ENCODE measurements at regions not wholly inside any gene's neighbourhood (a gene's known extent, or its start where the extent isn't known, plus 50 kb on each side); places are given as distances from the start of the nearest gene placed in this dataset.

- H3K4me1 ChIP-seq (ENCODE audit: control insufficient read depth in 1 of 2, insufficient read depth in 2 of 2, low read length in 2 of 2), result no peaks in the 10 kb centered on the region
- ChIA-PET CTCF (interaction anchor here (0.9 kb wide), 1 partner anchor 244 kb away, joined by 3 read pairs; no protein-coding TSS in a partner anchor), POLR2A (no interaction called here), RAD21 (ENCODE audit: low non-redundant PET in 1 of 2, low total read pairs in 2 of 2, uncharacterized antibody in 2 of 2, unreplicated experiment in 2 of 2) (no interaction called here)
- H3K4me3 ChIP-seq (replicated peaks in 1 of 2; ENCODE audit: low read depth in 1 of 2, low read length in 2 of 2), result no peak overlapping the region
- DNase-seq (ENCODE audit: low read depth, low spot score) (no peak), ATAC-seq (no peak)
- peaks cover 10% of the 10 kb centered on the region; the same call in 1 of the 2 replicates for H3K27me3 ChIP-seq (ENCODE audit: insufficient read depth, low read length)
- no peaks in the 10 kb centered on the region for H3K79me2 ChIP-seq (ENCODE audit: insufficient read depth, low read length)
- H4K20me1 ChIP-seq (ENCODE audit: insufficient read depth), result no peaks in the 10 kb centered on the region
- no peak overlapping the region for H2AFZ ChIP-seq (ENCODE audit: low read depth, low read length, poor library complexity, severe bottlenecking)
- no peaks in the 10 kb centered on the region for H3K9me3 ChIP-seq (ENCODE audit: control insufficient read depth in 1 of 2, insufficient read depth in 1 of 2, low read depth in 1 of 2, low read length in 2 of 2)
- intact Hi-C loops (cut with micrococcal nuclease), result no loop called here
- H3K9ac ChIP-seq (ENCODE audit: low read length), result no peak overlapping the region
- no peaks in the 10 kb centered on the region for H3K9me2 ChIP-seq (ENCODE audit: insufficient read depth)
- TF ChIP-seq SP1 (IDR thresholded peaks at IDR 0.05; ENCODE audit: low read depth) (no peak), TCF7L2 (IDR thresholded peaks at IDR 0.05; ENCODE audit: borderline replicate concordance, extremely low read depth, insufficient read depth, insufficient read length) (no peak), EZH2 (IDR thresholded peaks at IDR 0.05) (no peak), JUND (IDR thresholded peaks at IDR 0.05) (no peak), EGR1 (IDR thresholded peaks at IDR 0.05; ENCODE audit: low read depth) (no peak), SRF (IDR thresholded peaks at IDR 0.05; ENCODE audit: low read depth) (no peak), REST (IDR thresholded peaks at IDR 0.05; ENCODE audit: low read depth) (no peak), ATF3 (IDR thresholded peaks at IDR 0.05) (no peak), MAX (IDR thresholded peaks at IDR 0.05) (no peak), ZBTB33 (IDR thresholded peaks at IDR 0.05; ENCODE audit: extremely low read depth, insufficient replicate concordance, low read length) (no peak), RAD21 (IDR thresholded peaks at IDR 0.05; ENCODE audit: low read depth) (no peak), CEBPB (IDR thresholded peaks at IDR 0.05; ENCODE audit: low read depth) (no peak), YY1 (IDR thresholded peaks at IDR 0.05; ENCODE audit: extremely low read depth, insufficient replicate concordance, low read depth, low read length) (no peak), SIN3A (IDR thresholded peaks at IDR 0.05; ENCODE audit: low read depth) (no peak), POLR2A (IDR thresholded peaks at IDR 0.05; ENCODE audit: borderline replicate concordance, extremely low read depth, insufficient read depth, insufficient read length) (no peak), POLR2AphosphoS5 (IDR thresholded peaks at IDR 0.05; ENCODE audit: low read depth, low read length) (no peak), CBX3 (IDR thresholded peaks at IDR 0.05; ENCODE audit: low read depth) (no peak), FOSL1 (IDR thresholded peaks at IDR 0.05; ENCODE audit: low read depth) (no peak), ELF1 (IDR thresholded peaks at IDR 0.05; ENCODE audit: borderline replicate concordance, low read depth) (no peak), EZH2phosphoT487 (IDR thresholded peaks at IDR 0.05; ENCODE audit: borderline replicate concordance) (no peak)
- no peaks in the 10 kb centered on the region for H3K36me3 ChIP-seq (ENCODE audit: control insufficient read depth in 1 of 2, insufficient read depth in 2 of 2, low read length in 2 of 2)
- no TSS peak for BruUV-seq (replicated peaks)
- H3K4me2 ChIP-seq (ENCODE audit: low read length), result no peak overlapping the region
- H3K27ac ChIP-seq (ENCODE audit: low read depth, low read length), result no peak overlapping the region
Measured at GRCh38 chr1:181180407-181181031, 92.0 kb downstream of the IER5 start.
